OCI-LY7 (cell line): ENCODE measurements at regions not wholly inside any gene's neighbourhood (a gene's known extent, or its start where the extent isn't known, plus 50 kb on each side); places are given as distances from the start of the nearest gene placed in this dataset.

ENCODE experiments used
- BruUV-seq: library from RNA; stranded (reverse); fragments of 400-500 nt; replicated peaks from 2 replicates; lab custom pipeline; 2021; lab: Mats Ljungman, UMichigan
- CTCF ChIA-PET: fragments of 300-600 bp; sonication (Branson Sonifier 250); formaldehyde crosslinking; loops from one replicate; lab custom pipeline; 2022; ENCODE audit warnings: antibody characterized with exemption; ENCODE audit not compliant: unreplicated experiment; lab: Charles Lee
- POLR2A ChIA-PET: fragments of 300-600 bp; sonication (Branson Sonifier 250); formaldehyde crosslinking; loops from one replicate; lab custom pipeline; 2022; ENCODE audit warnings: antibody characterized with exemption; lab: Charles Lee
- DNase-seq: peaks from one replicate; pipeline ENCODE4 v3.0.0-alpha.2; 2015; ENCODE audit warnings: low spot score
- H2AFZ ChIP-seq: fragments of 200-600 bp; sonication (generic), shearing (Covaris generic); 2 replicates; pipeline ENCODE4 v1.6.1; 2014; ENCODE audit warnings: mild to moderate bottlenecking, antibody characterized with exemption, low read length, moderate library complexity
- H3K27ac ChIP-seq: fragments of 200-600 bp; sonication (generic); 2 replicates; pipeline ENCODE4 v1.5.1; 2014; ENCODE audit warnings: mixed run types, low read depth, mild to moderate bottlenecking, moderate library complexity, low read length, inconsistent platforms; ENCODE audit not compliant: poor library complexity, severe bottlenecking
- H3K36me3 ChIP-seq: fragments of 200-600 bp; sonication (generic); 2 replicates; pipeline ENCODE4 v1.6.1; 2014; ENCODE audit warnings: mild to moderate bottlenecking, antibody characterized with exemption, low read length, moderate library complexity, mixed read lengths; ENCODE audit not compliant: insufficient read depth
- H3K4me1 ChIP-seq: fragments of 200-600 bp; sonication (generic); 2 replicates; pipeline ENCODE4 v1.5.1; 2014; ENCODE audit warnings: mild to moderate bottlenecking, low read length; ENCODE audit not compliant: insufficient read depth, poor library complexity, severe bottlenecking
- H3K4me2 ChIP-seq: fragments of 200-600 bp; sonication (generic); 2 replicates; pipeline ENCODE4 v1.6.1; 2014; ENCODE audit warnings: mild to moderate bottlenecking, low read length
- H3K4me3 ChIP-seq: fragments of 200-600 bp; sonication (generic); 2 replicates; pipeline ENCODE4 v1.5.1; 2014; ENCODE audit warnings: mild to moderate bottlenecking, low read depth, low read length; ENCODE audit not compliant: poor library complexity, severe bottlenecking
- H3K79me2 ChIP-seq: fragments of 200-600 bp; sonication (generic); 2 replicates; pipeline ENCODE4 v1.6.1; 2016; ENCODE audit warnings: low read depth, mild to moderate bottlenecking, low read length, moderate library complexity, mixed read lengths; ENCODE audit not compliant: insufficient read depth
- H3K9me2 ChIP-seq: fragments of 200-600 bp; sonication (generic); 2 replicates; pipeline ENCODE4 v1.6.1; 2016; ENCODE audit warnings: mild to moderate bottlenecking, low read length, mixed read lengths; ENCODE audit not compliant: insufficient read depth
- H3K9me3 ChIP-seq: fragments of 200-600 bp; sonication (generic); 2 replicates; pipeline ENCODE4 v1.6.1; 2014; ENCODE audit warnings: mild to moderate bottlenecking, mixed run types, low read length, mixed read lengths
- H4K20me1 ChIP-seq: fragments of 200-600 bp; sonication (generic); 2 replicates; pipeline ENCODE4 v1.6.1; 2014; ENCODE audit warnings: mild to moderate bottlenecking, antibody characterized with exemption, low read length, moderate library complexity, mixed read lengths; ENCODE audit not compliant: insufficient read depth
- EZH2phosphoT487 ChIP-seq: fragments of 200-600 bp; sonication (generic); IDR thresholded peaks from 2 replicates; pipeline ENCODE4 v1.6.1; 2018; ENCODE audit warnings: low read depth, borderline replicate concordance, mild to moderate bottlenecking, mixed run types, antibody characterized with exemption, low read length, moderate library complexity, mixed read lengths
- intact Hi-C: fragments of 100-400 bp; cut with micrococcal nuclease; formaldehyde crosslinking; loops from one replicate; pipeline ENCODE4 v1.10.0; 2022; ENCODE audit not compliant: unreplicated experiment
- TF ChIP-seq, protein P1 (sequence below): fragments of 200-600 bp; sonication (generic); conservative IDR thresholded peaks from 2 replicates; pipeline ENCODE4 v1.5.1; 2014; ENCODE audit warnings: mild to moderate bottlenecking, antibody characterized with exemption, low read length, moderate library complexity, mixed read lengths

DNA sequence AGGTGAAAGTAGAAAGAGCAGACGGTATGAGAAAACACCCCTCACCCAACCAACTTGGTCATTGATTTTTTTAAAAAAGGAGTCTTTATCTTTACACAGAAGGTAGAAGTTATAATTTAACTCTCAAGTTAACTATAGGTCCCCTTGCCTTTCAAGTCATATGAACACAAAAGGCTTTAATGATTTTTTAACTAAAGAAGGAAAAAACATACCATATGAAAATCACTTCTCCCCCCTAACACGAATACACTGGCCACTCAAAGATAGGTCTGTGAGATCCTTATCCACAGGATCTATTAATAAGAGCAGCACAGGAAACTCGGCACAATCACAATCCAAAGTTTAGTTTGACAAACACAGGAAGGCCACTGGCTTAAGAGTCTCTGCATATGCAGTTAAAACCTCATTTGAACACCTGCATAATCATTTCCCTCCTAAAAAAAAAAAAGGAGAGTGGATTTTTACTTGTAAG lies 138.0 kb downstream of the ENC1 start:
- Histone ChIP-seq H3K27ac (no peak overlapping the region), H3K4me3 (no peak overlapping the region), H3K9me2 (no peaks in the 10 kb centered on the region), H3K79me2 (no peaks in the 10 kb centered on the region), H3K9me3 (no peaks in the 10 kb centered on the region), H2AFZ (peak overlapping the region; percentile 87), H3K4me2 (peak overlapping the region; percentile 12; the same call in 1 of the 2 replicates), H3K4me1 (peaks cover 28% of the 10 kb centered on the region), H4K20me1 (no peaks in the 10 kb centered on the region), H3K36me3 (no peaks in the 10 kb centered on the region)
- TF ChIP-seq, protein P1, sequence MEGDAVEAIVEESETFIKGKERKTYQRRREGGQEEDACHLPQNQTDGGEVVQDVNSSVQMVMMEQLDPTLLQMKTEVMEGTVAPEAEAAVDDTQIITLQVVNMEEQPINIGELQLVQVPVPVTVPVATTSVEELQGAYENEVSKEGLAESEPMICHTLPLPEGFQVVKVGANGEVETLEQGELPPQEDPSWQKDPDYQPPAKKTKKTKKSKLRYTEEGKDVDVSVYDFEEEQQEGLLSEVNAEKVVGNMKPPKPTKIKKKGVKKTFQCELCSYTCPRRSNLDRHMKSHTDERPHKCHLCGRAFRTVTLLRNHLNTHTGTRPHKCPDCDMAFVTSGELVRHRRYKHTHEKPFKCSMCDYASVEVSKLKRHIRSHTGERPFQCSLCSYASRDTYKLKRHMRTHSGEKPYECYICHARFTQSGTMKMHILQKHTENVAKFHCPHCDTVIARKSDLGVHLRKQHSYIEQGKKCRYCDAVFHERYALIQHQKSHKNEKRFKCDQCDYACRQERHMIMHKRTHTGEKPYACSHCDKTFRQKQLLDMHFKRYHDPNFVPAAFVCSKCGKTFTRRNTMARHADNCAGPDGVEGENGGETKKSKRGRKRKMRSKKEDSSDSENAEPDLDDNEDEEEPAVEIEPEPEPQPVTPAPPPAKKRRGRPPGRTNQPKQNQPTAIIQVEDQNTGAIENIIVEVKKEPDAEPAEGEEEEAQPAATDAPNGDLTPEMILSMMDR = no peak
- no peak for TF ChIP-seq EZH2phosphoT487
- intact Hi-C loops = no loop called here
- no TSS peak for BruUV-seq
- no peak for DNase-seq
- ChIA-PET POLR2A (interaction anchor here (0.7 kb wide), 1 partner anchor 34 kb away, joined by 4 read pairs; no protein-coding TSS in a partner anchor), CTCF (no interaction called here)

DNA sequence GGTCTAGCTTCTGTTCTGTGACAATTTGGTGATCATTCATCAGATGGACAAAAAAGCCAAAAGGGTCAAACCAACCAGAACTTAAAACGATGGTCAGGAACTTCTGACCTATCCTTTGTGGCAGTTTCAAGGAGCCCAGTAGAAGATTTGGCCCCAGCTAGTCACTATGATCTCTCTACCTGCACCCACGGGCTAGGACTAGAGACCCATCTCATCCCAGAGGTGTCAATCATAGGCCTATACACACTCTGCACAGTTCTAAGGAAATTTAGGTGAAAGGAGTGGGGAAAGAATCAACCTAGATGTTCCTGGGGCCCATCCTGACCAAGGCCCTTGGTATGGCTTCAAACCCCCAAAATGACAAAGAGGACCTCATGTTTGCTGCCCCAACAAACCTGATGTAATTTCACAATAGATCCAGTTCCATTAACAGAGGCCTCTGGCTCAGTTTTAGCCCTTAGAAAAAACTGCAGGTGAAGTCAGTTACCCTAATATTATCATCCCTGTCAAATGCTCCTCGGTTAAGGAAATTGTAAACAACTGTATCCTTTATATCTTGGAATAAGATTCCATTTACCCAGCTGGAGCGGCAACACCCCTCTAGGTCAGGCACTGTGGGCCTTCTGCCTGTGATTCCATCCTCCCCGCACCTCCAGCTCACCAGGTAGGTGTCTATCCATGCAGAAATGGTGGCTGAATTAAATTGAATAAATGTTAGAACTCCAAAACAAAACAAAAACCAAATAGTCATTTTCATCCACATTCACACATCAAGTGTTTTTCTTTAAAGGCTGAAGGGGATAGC lies 138.7 kb downstream of the ENC1 start:
- H3K36me3 ChIP-seq = no peaks in the 10 kb centered on the region
- H3K4me2 ChIP-seq = no peak overlapping the region
- H3K79me2 ChIP-seq = no peaks in the 10 kb centered on the region
- CTCF ChIA-PET = no interaction called here
- H3K4me1 ChIP-seq = peaks cover 28% of the 10 kb centered on the region
- DNase-seq = no peak
- H3K27ac ChIP-seq = no peak overlapping the region
- TF ChIP-seq, protein P1 = no peak
- TF ChIP-seq EZH2phosphoT487 = no peak
- H3K4me3 ChIP-seq = no peak overlapping the region
- intact Hi-C loops = no loop called here
- POLR2A ChIA-PET = interaction anchor here (0.6 to 1.1 kb wide), 2 partner anchors 11 to 13 kb away, joined by 3 read pairs; no protein-coding TSS in a partner anchor
- H2AFZ ChIP-seq = peak overlapping the region; percentile 87; the same call in 1 of the 2 replicates
- no peaks in the 10 kb centered on the region for H3K9me2 ChIP-seq
- no peaks in the 10 kb centered on the region for H3K9me3 ChIP-seq
- no TSS peak for BruUV-seq
- no peaks in the 10 kb centered on the region for H4K20me1 ChIP-seq
